GM12878 (cell line): ENCODE measurements at regions not wholly inside any gene's neighbourhood (a gene's known extent, or its start where the extent isn't known, plus 50 kb on each side); places are given as distances from the start of the nearest gene placed in this dataset.

ENCODE experiments used
- ATAC-seq: fragments of 200-7000 bp; cut with Tn5 transposase; 3 replicates; pipeline ENCODE4 v1.9.1; 2020; ENCODE audit warnings: mild to moderate bottlenecking, moderate library complexity
- BruUV-seq: library from RNA; stranded (reverse); fragments of 400-500 nt; replicated peaks from 2 replicates; lab custom pipeline; 2021; lab: Mats Ljungman, UMichigan
- CTCF ChIA-PET: fragments of 300-600 bp; sonication (Branson Sonifier 250); formaldehyde crosslinking; extraction: SDS; loops from one replicate; lab custom pipeline; 2021; ENCODE audit warnings: inconsistent platforms; lab: Yijun Ruan, JAX
- POLR2A ChIA-PET: fragments of 350-600 bp; formaldehyde crosslinking; extraction: SDS; loops from one replicate; lab custom pipeline; 2021; ENCODE audit warnings: inconsistent platforms; lab: Charles Lee
- RAD21 ChIA-PET: fragments of 300-600 bp; sonication (Branson Sonifier 250); formaldehyde crosslinking; loops from one replicate; lab custom pipeline; 2023; ENCODE audit warnings: antibody characterized with exemption; ENCODE audit not compliant: unreplicated experiment; lab: Charles Lee
- SMC1A ChIA-PET: fragments of 300-600 bp; sonication (Branson Sonifier 250); formaldehyde crosslinking; loops from one replicate; lab custom pipeline; 2023; ENCODE audit not compliant: unreplicated experiment, uncharacterized antibody; lab: Charles Lee
- DNase-seq: peaks from one replicate; pipeline ENCODE4 v3.0.0-alpha.2; 2011; ENCODE audit warnings: low read depth, low spot score
- FAIRE-seq: peaks from 3 replicates; lab custom pipeline; 2011; peaks lifted over from hg19 to GRCh38; lab: Jason Lieb, UNC
- H2AFZ ChIP-seq: 2 replicates; pipeline ENCODE4 v1.6.0; 2011; ENCODE audit warnings: low read depth, low read length, control low read depth; ENCODE audit not compliant: control insufficient read depth
- H3K27ac ChIP-seq: 2 replicates; pipeline ENCODE4 v1.5.1; 2011; ENCODE audit warnings: control low read depth; ENCODE audit not compliant: control insufficient read depth, insufficient read depth
- H3K27me3 ChIP-seq, 2 experiments: replicated peaks in 1 of 2; 2 replicates each; pipeline versions ENCODE4 v1.6.0 to v1.6.1; 2011; ENCODE audit warnings: low read length in 1 of 2; ENCODE audit not compliant: control insufficient read depth in 2 of 2, insufficient read depth in 2 of 2
- H3K36me3 ChIP-seq, 2 experiments: 2 replicates each; pipeline ENCODE4 v1.5.1; 2011; ENCODE audit warnings: low read length in 1 of 2; ENCODE audit not compliant: control insufficient read depth in 2 of 2, insufficient read depth in 2 of 2
- H3K4me1 ChIP-seq: 2 replicates; pipeline ENCODE4 v1.6.1; 2011; ENCODE audit warnings: mild to moderate bottlenecking, low read length, moderate library complexity, mixed read lengths; ENCODE audit not compliant: control insufficient read depth, insufficient read depth
- H3K4me2 ChIP-seq: 2 replicates; pipeline ENCODE4 v1.6.0; 2011; ENCODE audit warnings: control low read depth; ENCODE audit not compliant: control insufficient read depth, insufficient read depth
- H3K4me3 ChIP-seq: fragments of 200-600 bp; sonication (generic); 2 replicates; pipeline ENCODE4 v1.5.1; 2016
- H3K79me2 ChIP-seq: 2 replicates; pipeline ENCODE4 v1.6.0; 2011; ENCODE audit warnings: low read length; ENCODE audit not compliant: control insufficient read depth, insufficient read depth
- H3K9ac ChIP-seq: 2 replicates; pipeline ENCODE4 v1.8.0; 2011; ENCODE audit warnings: low read length, control low read depth, mixed read lengths; ENCODE audit not compliant: control insufficient read depth, insufficient read depth
- H3K9me3 ChIP-seq: replicated peaks from 3 replicates; pipeline ENCODE4 v1.5.1; 2011; ENCODE audit warnings: mild to moderate bottlenecking, low read length; ENCODE audit not compliant: control insufficient read depth, insufficient read depth
- H4K20me1 ChIP-seq: 2 replicates; pipeline ENCODE4 v1.6.0; 2011; ENCODE audit not compliant: control insufficient read depth, insufficient read depth
- HSF1 ChIP-seq: fragments of 150-350 bp; IDR thresholded peaks from 2 replicates; pipeline ENCODE4 v1.6.1; 2014; ENCODE audit warnings: mild to moderate bottlenecking, low read depth, low read length
- RUNX3 ChIP-seq: IDR thresholded peaks from 2 replicates; pipeline ENCODE4 v1.6.1; 2012; ENCODE audit warnings: low read length, inconsistent platforms
- SUPT20H ChIP-seq: IDR thresholded peaks from 2 replicates; pipeline ENCODE4 v1.6.1; 2011; ENCODE audit warnings: low read depth, mild to moderate bottlenecking, low read length, moderate library complexity, borderline replicate concordance; ENCODE audit not compliant: control insufficient read depth
- TBL1XR1 ChIP-seq: IDR thresholded peaks from 2 replicates; pipeline ENCODE4 v1.6.1; 2012; ENCODE audit warnings: low read depth, low read length, improper control_type of control experiment
- ZNF24 ChIP-seq: fragments of 450-650 bp; IDR thresholded peaks from 2 replicates; pipeline ENCODE4 v1.6.1; 2017; ENCODE audit warnings: antibody characterized with exemption, mild to moderate bottlenecking
- in situ Hi-C: fragments of 300-500 bp; cut with MboI; formaldehyde crosslinking; loops from 9 replicates; pipeline ENCODE4 v1.14.3; 2018; ENCODE audit warnings: mixed read lengths
- intact Hi-C: fragments of 100-400 bp; cut with micrococcal nuclease; formaldehyde crosslinking; loops from one replicate; pipeline ENCODE4 v1.14.2; 2022; ENCODE audit not compliant: unreplicated experiment

- H3K27me3 ChIP-seq: no peaks in the 10 kb centered on the region
- SMC1A ChIA-PET: interaction anchor here (0.9 kb wide), 1 partner anchor 10 kb away, joined by 3 read pairs; no protein-coding TSS in a partner anchor
- no peaks in the 10 kb centered on the region for H3K36me3 ChIP-seq
- no peak overlapping the region for H2AFZ ChIP-seq
- H3K4me2 ChIP-seq: no peak overlapping the region
- H3K9me3 ChIP-seq: no peaks in the 10 kb centered on the region
- RAD21 ChIA-PET: no interaction called here
- no peaks in the 10 kb centered on the region for H3K79me2 ChIP-seq
- no peak overlapping the region for H3K4me3 ChIP-seq
- ATAC-seq (no peak), FAIRE-seq (no peak), DNase-seq (no peak)
- CTCF ChIA-PET: no interaction called here
- H3K9ac ChIP-seq: no peak overlapping the region
- TF ChIP-seq HSF1: no peak
- no peak for TF ChIP-seq ZNF24
- no peak for TF ChIP-seq SUPT20H
- no peaks in the 10 kb centered on the region for H4K20me1 ChIP-seq
- in situ Hi-C loops: no loop called here
- POLR2A ChIA-PET: no interaction called here
- no peaks in the 10 kb centered on the region for H3K4me1 ChIP-seq
- no peak overlapping the region for H3K27ac ChIP-seq
- BruUV-seq: no TSS peak
- intact Hi-C loops: no loop called here
These were observed 235.5 kb downstream of the STK31 start for GRCh38 chr7:23945472-23945871.

GRCh38 chr7:23955145-23955544, 245.1 kb downstream of the STK31 start:
- intact Hi-C loops: no loop called here
- RAD21 ChIA-PET: no interaction called here
- no peak for DNase-seq
- SMC1A ChIA-PET: interaction anchor here (0.7 kb wide), 1 partner anchor 9 kb away, joined by 3 read pairs; no protein-coding TSS in a partner anchor
- CTCF ChIA-PET: interaction anchor here (1.6 kb wide), 1 partner anchor 16 kb away, joined by 3 read pairs; no protein-coding TSS in a partner anchor
- ATAC-seq: no peak
- POLR2A ChIA-PET: no interaction called here
- Histone ChIP-seq H3K79me2 (no peaks in the 10 kb centered on the region), H3K9ac (no peak overlapping the region), H3K36me3 (no peaks in the 10 kb centered on the region), H3K4me3 (no peak overlapping the region), H3K27me3 (no peaks in the 10 kb centered on the region), H4K20me1 (no peaks in the 10 kb centered on the region), H3K9me3 (no peaks in the 10 kb centered on the region; the same call in 1 of the 3 replicates), H2AFZ (no peak overlapping the region), H3K4me2 (no peak overlapping the region), H3K4me1 (no peaks in the 10 kb centered on the region), H3K27ac (no peak overlapping the region)
- in situ Hi-C loops: no loop called here
- no TSS peak for BruUV-seq
- TF ChIP-seq TBL1XR1: no peak
- TF ChIP-seq RUNX3: peak; percentile 19; the same call in 1 of the 2 replicates
- FAIRE-seq: no peak
